IMR-90 (cell line): ENCODE measurements at regions not wholly inside any gene's neighbourhood (a gene's known extent, or its start where the extent isn't known, plus 50 kb on each side); places are given as distances from the start of the nearest gene placed in this dataset.

Source experiments
- ATAC-seq: fragments of 200-7000 bp; cut with Tn5 transposase; 2 replicates; pipeline ENCODE4 v1.9.1; 2020; ENCODE audit warnings: low read depth, mild to moderate bottlenecking, moderate library complexity
- BruUV-seq: library from RNA; stranded (reverse); fragments of 400-500 nt; replicated peaks from 2 replicates; lab custom pipeline; 2021; lab: Mats Ljungman, UMichigan
- CTCF ChIA-PET: fragments of 300-600 bp; formaldehyde crosslinking; extraction: SDS; loops from one replicate; lab custom pipeline; 2021; ENCODE audit warnings: antibody characterized with exemption; lab: Yijun Ruan, JAX
- POLR2A ChIA-PET: fragments of 300-600 bp; sonication (Branson Sonifier 250); formaldehyde crosslinking; loops from one replicate; lab custom pipeline; 2022; ENCODE audit warnings: antibody characterized with exemption; ENCODE audit not compliant: unreplicated experiment; lab: Charles Lee
- DNase-seq: peaks from one replicate; pipeline ENCODE4 v3.0.0; 2013
- H2AFZ ChIP-seq: replicated peaks from 2 replicates; pipeline ENCODE3; 2013; ENCODE audit warnings: low read length, mild to moderate bottlenecking; ENCODE audit not compliant: poor library complexity
- H2AK5ac ChIP-seq: 2 replicates; pipeline ENCODE4 v1.6.1; 2013; ENCODE audit warnings: low read depth, low read length, inconsistent platforms
- H2AK9ac ChIP-seq: replicated peaks from 2 replicates; pipeline ENCODE3; 2013; ENCODE audit warnings: mild to moderate bottlenecking, low read depth, low read length, moderate library complexity; ENCODE audit not compliant: poor library complexity
- H2BK120ac ChIP-seq: 2 replicates; pipeline ENCODE4 v1.6.1; 2013; ENCODE audit warnings: low read depth, low read length, inconsistent platforms
- H2BK15ac ChIP-seq: 3 replicates; pipeline ENCODE4 v1.6.1; 2013; ENCODE audit warnings: low read depth, low read length, inconsistent platforms
- H2BK20ac ChIP-seq: 2 replicates; pipeline ENCODE4 v1.6.1; 2013; ENCODE audit warnings: low read depth, mild to moderate bottlenecking, inconsistent platforms, low read length, moderate library complexity
- H2BK5ac ChIP-seq: 2 replicates; pipeline ENCODE4 v1.6.1; 2013; ENCODE audit warnings: mild to moderate bottlenecking, low read depth, low read length, inconsistent platforms; ENCODE audit not compliant: poor library complexity, severe bottlenecking
- H3K14ac ChIP-seq: replicated peaks from 2 replicates; pipeline ENCODE4 v1.6.1; 2013; ENCODE audit warnings: low read depth, low read length, inconsistent platforms
- H3K18ac ChIP-seq: 2 replicates; pipeline ENCODE4 v1.6.1; 2013; ENCODE audit warnings: low read depth, low read length, control low read depth
- H3K23ac ChIP-seq: 2 replicates; pipeline ENCODE4 v1.6.1; 2013; ENCODE audit warnings: low read depth, low read length, inconsistent platforms
- H3K27ac ChIP-seq: 2 replicates; pipeline ENCODE4 v1.5.1; 2013; ENCODE audit warnings: mild to moderate bottlenecking, control low read depth, low read length; ENCODE audit not compliant: insufficient read depth
- H3K27me3 ChIP-seq: 2 replicates; pipeline ENCODE4 v1.6.1; 2013; ENCODE audit warnings: low read length; ENCODE audit not compliant: control insufficient read depth, insufficient read depth
- H3K36me3 ChIP-seq: 2 replicates; pipeline ENCODE4 v1.6.1; 2013; ENCODE audit warnings: low read length, mixed read lengths; ENCODE audit not compliant: control insufficient read depth, insufficient read depth
- H3K4ac ChIP-seq: 2 replicates; pipeline ENCODE4 v1.6.1; 2013; ENCODE audit warnings: low read depth, low read length, inconsistent platforms
- H3K4me1 ChIP-seq: 2 replicates; pipeline ENCODE4 v1.6.1; 2013; ENCODE audit warnings: low read length, mixed read lengths; ENCODE audit not compliant: control insufficient read depth, insufficient read depth
- H3K4me2 ChIP-seq: 2 replicates; pipeline ENCODE4 v1.6.1; 2013; ENCODE audit warnings: low read depth, mild to moderate bottlenecking, control low read depth, low read length, moderate library complexity
- H3K4me3 ChIP-seq: 2 replicates; pipeline ENCODE4 v1.5.1; 2013; ENCODE audit warnings: low read depth, mild to moderate bottlenecking, control low read depth, low read length, moderate library complexity; ENCODE audit not compliant: insufficient read depth
- H3K56ac ChIP-seq: 2 replicates; pipeline ENCODE4 v1.6.1; 2013; ENCODE audit warnings: low read length, inconsistent platforms; ENCODE audit not compliant: insufficient read depth; ENCODE audit errors: extremely low read depth
- H3K79me1 ChIP-seq, 2 experiments: 2 replicates each; pipeline ENCODE4 v1.6.1; 2013; ENCODE audit warnings: low read length in 2 of 2, inconsistent platforms in 1 of 2, low read depth in 1 of 2
- H3K9ac ChIP-seq: 2 replicates; pipeline ENCODE4 v1.6.1; 2013; ENCODE audit warnings: low read depth, low read length, control low read depth
- H3K9me1 ChIP-seq: 2 replicates; pipeline ENCODE4 v1.6.1; 2013; ENCODE audit warnings: low read length, inconsistent platforms; ENCODE audit not compliant: insufficient read depth
- H3K9me3 ChIP-seq: 2 replicates; pipeline ENCODE4 v1.6.1; 2013; ENCODE audit warnings: low read length; ENCODE audit not compliant: control insufficient read depth, insufficient read depth
- H4K20me1 ChIP-seq: 2 replicates; pipeline ENCODE4 v1.6.1; 2013; ENCODE audit warnings: low read length, inconsistent platforms; ENCODE audit not compliant: insufficient read depth
- H4K5ac ChIP-seq: 2 replicates; pipeline ENCODE4 v1.6.1; 2013; ENCODE audit warnings: mild to moderate bottlenecking, low read depth, low read length, control low read depth
- H4K8ac ChIP-seq, 2 experiments: 2 replicates each; pipeline ENCODE4 v1.6.1; 2013; ENCODE audit warnings: low read depth in 2 of 2, low read length in 2 of 2, control low read depth in 1 of 2, inconsistent platforms in 1 of 2
- H4K91ac ChIP-seq: 2 replicates; pipeline ENCODE4 v1.6.1; 2013; ENCODE audit warnings: low read depth, low read length, inconsistent platforms; ENCODE audit not compliant: insufficient read depth
- BHLHE40 ChIP-seq: fragments of 150-350 bp; IDR thresholded peaks from 2 replicates; pipeline ENCODE4 v1.6.1; 2016; ENCODE audit warnings: mild to moderate bottlenecking, low read depth, low read length
- CEBPB ChIP-seq: IDR thresholded peaks from 2 replicates; pipeline ENCODE4 v1.6.1; 2012; ENCODE audit warnings: low read depth, low read length, improper control_type of control experiment
- CHD1 ChIP-seq: IDR thresholded peaks from 2 replicates; pipeline ENCODE4 v1.6.1; 2012; ENCODE audit warnings: low read depth, low read length, improper control_type of control experiment
- MAFK ChIP-seq: IDR thresholded peaks from 2 replicates; pipeline ENCODE4 v1.6.1; 2012; ENCODE audit warnings: low read depth, low read length, improper control_type of control experiment
- MXI1 ChIP-seq: IDR thresholded peaks from 2 replicates; pipeline ENCODE4 v1.6.1; 2012; ENCODE audit warnings: low read depth, mild to moderate bottlenecking, low read length, moderate library complexity, borderline replicate concordance
- NFE2L2 ChIP-seq: fragments of 150-350 bp; IDR thresholded peaks from 2 replicates; pipeline ENCODE4 v1.6.1; 2016; ENCODE audit warnings: low read depth, mild to moderate bottlenecking, low read length
- RAD21 ChIP-seq: IDR thresholded peaks from 2 replicates; pipeline ENCODE4 v1.6.1; 2012; ENCODE audit warnings: low read length, improper control_type of control experiment
- RCOR1 ChIP-seq: IDR thresholded peaks from 2 replicates; pipeline ENCODE4 v1.6.1; 2012; ENCODE audit warnings: mild to moderate bottlenecking, low read length, improper control_type of control experiment; ENCODE audit not compliant: insufficient replicate concordance
- SMC3 ChIP-seq: fragments of 150-350 bp; IDR thresholded peaks from 2 replicates; pipeline ENCODE4 v1.6.1; 2016; ENCODE audit warnings: low read depth, mild to moderate bottlenecking, antibody characterized with exemption, low read length, moderate library complexity
- WGBS, 2 experiments: methylation state at CpG; one replicate each; pipeline versions ENCODE4 v1.1.5 to v1.1.7; 2013; ENCODE audit warnings: missing lambda C conversion rate in 2 of 2; ENCODE audit not compliant: insufficient read length in 1 of 2; ENCODE audit errors: extremely low coverage in 2 of 2; 5-methylcytosine and 5-hydroxymethylcytosine counted together
- dilution Hi-C: fragments of 300-500 bp; cut with HindIII; formaldehyde crosslinking; loops from one replicate; pipeline ENCODE4 v1.14.3; 2018; ENCODE audit warnings: low sequenced_read_pairs; ENCODE audit not compliant: unreplicated experiment
- in situ Hi-C: fragments of 300-500 bp; cut with MboI; formaldehyde crosslinking; loops from 3 replicates; pipeline ENCODE4 v1.14.3; 2019; ENCODE audit warnings: low sequenced_read_pairs, inconsistent platforms, mixed read lengths
- intact Hi-C: fragments of 100-400 bp; cut with micrococcal nuclease; formaldehyde crosslinking; loops from 2 replicates; pipeline ENCODE4 v1.10.0; 2022
- TF ChIP-seq, protein P1 (sequence below): fragments of 150-350 bp; IDR thresholded peaks from 2 replicates; pipeline ENCODE4 v1.6.1; 2016; ENCODE audit warnings: low read depth, mild to moderate bottlenecking, low read length, moderate library complexity, borderline replicate concordance

DNA sequence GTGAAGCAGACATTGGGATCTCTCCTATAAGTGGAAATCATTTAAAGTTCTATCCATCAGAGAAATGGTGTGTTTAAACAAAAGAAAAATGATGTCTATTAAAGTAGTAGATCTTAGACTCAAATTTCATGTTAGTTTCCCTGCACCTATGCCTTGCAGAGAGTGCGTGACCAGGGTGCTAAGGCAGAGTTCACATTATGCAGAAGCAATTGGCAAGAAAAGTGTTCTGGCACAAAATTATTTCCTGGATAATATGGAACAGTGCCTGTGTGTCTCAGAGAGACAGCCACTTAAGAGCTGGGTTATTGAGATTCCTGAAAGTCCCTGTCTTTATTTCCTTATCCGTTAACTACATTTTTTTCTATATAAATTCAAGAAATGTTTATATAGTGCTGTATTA, 457.0 kb downstream of the CDH8 start:
- Histone ChIP-seq H3K56ac (no peak overlapping the region), H2AK9ac (no peak overlapping the region), H3K27ac (no peak overlapping the region), H3K9me3 (peaks cover 16% of the 10 kb centered on the region), H2BK15ac (no peak overlapping the region), H3K4me1 (no peaks in the 10 kb centered on the region), H3K4me2 (no peak overlapping the region), H2BK20ac (no peak overlapping the region), H3K4me3 (no peak overlapping the region), H3K27me3 (no peaks in the 10 kb centered on the region), H2AFZ (no peak overlapping the region), H2AK5ac (no peak overlapping the region), H3K18ac (no peak overlapping the region), H4K91ac (no peak overlapping the region), H3K14ac (no peak overlapping the region), H3K9me1 (no peaks in the 10 kb centered on the region), H4K5ac (no peak overlapping the region), H4K20me1 (no peaks in the 10 kb centered on the region), H3K36me3 (no peaks in the 10 kb centered on the region), H4K8ac (no peak overlapping the region), H2BK5ac (no peak overlapping the region), H3K4ac (no peak overlapping the region), H3K23ac (no peak overlapping the region), H2BK120ac (no peak overlapping the region), H3K9ac (no peak overlapping the region), H3K79me1 (no peaks in the 10 kb centered on the region)
- BruUV-seq = no TSS peak
- 100% methylated on average over 1 of the region's 2 CpGs; no CpG with 5 or more reads in 1 of the 2 experiments for WGBS, 2 experiments
- ChIA-PET POLR2A (no interaction called here), CTCF (interaction anchor here (0.5 kb wide), 1 partner anchor 830 kb away, joined by 4 read pairs; no protein-coding TSS in a partner anchor)
- dilution Hi-C loops = no loop called here
- in situ Hi-C loops = no loop called here
- DNase-seq = no peak
- intact Hi-C loops = no loop called here
- no peak for TF ChIP-seq NFE2L2
- TF ChIP-seq MAFK = no peak
- TF ChIP-seq RCOR1 = no peak
- no peak for TF ChIP-seq RAD21
- TF ChIP-seq CHD1 = no peak
- no peak for TF ChIP-seq SMC3
- TF ChIP-seq, protein P1, sequence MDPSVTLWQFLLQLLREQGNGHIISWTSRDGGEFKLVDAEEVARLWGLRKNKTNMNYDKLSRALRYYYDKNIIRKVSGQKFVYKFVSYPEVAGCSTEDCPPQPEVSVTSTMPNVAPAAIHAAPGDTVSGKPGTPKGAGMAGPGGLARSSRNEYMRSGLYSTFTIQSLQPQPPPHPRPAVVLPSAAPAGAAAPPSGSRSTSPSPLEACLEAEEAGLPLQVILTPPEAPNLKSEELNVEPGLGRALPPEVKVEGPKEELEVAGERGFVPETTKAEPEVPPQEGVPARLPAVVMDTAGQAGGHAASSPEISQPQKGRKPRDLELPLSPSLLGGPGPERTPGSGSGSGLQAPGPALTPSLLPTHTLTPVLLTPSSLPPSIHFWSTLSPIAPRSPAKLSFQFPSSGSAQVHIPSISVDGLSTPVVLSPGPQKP = no peak
- TF ChIP-seq CEBPB = no peak
- TF ChIP-seq BHLHE40 = no peak
- no peak for TF ChIP-seq MXI1
- no peak for ATAC-seq
